ENCODE measurements at regions not wholly inside any gene's neighbourhood (a gene's known extent, or its start where the extent isn't known, plus 50 kb on each side); places are given as distances from the start of the nearest gene placed in this dataset.

DNA sequence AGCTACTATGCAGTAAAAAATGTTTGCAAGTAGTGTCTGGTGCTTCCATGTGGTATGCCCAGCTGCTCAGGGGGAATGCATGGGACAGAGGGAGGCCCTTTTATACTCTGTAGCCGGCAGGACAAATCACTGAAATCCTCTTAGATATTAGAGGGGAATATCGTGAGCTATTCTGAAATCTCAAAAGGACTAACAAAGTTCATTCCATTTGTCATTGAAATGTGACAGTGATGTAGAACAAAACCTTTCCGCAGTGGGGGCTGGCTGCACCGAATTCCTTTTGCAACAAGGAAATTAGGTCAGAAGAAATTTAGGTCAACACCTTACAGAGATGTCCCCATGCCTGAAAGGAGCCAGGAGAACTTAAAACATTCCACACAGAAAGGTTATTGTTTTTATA is 72.4 kb upstream of the MEF2C start:
- TF ChIP-seq, protein P1, sequence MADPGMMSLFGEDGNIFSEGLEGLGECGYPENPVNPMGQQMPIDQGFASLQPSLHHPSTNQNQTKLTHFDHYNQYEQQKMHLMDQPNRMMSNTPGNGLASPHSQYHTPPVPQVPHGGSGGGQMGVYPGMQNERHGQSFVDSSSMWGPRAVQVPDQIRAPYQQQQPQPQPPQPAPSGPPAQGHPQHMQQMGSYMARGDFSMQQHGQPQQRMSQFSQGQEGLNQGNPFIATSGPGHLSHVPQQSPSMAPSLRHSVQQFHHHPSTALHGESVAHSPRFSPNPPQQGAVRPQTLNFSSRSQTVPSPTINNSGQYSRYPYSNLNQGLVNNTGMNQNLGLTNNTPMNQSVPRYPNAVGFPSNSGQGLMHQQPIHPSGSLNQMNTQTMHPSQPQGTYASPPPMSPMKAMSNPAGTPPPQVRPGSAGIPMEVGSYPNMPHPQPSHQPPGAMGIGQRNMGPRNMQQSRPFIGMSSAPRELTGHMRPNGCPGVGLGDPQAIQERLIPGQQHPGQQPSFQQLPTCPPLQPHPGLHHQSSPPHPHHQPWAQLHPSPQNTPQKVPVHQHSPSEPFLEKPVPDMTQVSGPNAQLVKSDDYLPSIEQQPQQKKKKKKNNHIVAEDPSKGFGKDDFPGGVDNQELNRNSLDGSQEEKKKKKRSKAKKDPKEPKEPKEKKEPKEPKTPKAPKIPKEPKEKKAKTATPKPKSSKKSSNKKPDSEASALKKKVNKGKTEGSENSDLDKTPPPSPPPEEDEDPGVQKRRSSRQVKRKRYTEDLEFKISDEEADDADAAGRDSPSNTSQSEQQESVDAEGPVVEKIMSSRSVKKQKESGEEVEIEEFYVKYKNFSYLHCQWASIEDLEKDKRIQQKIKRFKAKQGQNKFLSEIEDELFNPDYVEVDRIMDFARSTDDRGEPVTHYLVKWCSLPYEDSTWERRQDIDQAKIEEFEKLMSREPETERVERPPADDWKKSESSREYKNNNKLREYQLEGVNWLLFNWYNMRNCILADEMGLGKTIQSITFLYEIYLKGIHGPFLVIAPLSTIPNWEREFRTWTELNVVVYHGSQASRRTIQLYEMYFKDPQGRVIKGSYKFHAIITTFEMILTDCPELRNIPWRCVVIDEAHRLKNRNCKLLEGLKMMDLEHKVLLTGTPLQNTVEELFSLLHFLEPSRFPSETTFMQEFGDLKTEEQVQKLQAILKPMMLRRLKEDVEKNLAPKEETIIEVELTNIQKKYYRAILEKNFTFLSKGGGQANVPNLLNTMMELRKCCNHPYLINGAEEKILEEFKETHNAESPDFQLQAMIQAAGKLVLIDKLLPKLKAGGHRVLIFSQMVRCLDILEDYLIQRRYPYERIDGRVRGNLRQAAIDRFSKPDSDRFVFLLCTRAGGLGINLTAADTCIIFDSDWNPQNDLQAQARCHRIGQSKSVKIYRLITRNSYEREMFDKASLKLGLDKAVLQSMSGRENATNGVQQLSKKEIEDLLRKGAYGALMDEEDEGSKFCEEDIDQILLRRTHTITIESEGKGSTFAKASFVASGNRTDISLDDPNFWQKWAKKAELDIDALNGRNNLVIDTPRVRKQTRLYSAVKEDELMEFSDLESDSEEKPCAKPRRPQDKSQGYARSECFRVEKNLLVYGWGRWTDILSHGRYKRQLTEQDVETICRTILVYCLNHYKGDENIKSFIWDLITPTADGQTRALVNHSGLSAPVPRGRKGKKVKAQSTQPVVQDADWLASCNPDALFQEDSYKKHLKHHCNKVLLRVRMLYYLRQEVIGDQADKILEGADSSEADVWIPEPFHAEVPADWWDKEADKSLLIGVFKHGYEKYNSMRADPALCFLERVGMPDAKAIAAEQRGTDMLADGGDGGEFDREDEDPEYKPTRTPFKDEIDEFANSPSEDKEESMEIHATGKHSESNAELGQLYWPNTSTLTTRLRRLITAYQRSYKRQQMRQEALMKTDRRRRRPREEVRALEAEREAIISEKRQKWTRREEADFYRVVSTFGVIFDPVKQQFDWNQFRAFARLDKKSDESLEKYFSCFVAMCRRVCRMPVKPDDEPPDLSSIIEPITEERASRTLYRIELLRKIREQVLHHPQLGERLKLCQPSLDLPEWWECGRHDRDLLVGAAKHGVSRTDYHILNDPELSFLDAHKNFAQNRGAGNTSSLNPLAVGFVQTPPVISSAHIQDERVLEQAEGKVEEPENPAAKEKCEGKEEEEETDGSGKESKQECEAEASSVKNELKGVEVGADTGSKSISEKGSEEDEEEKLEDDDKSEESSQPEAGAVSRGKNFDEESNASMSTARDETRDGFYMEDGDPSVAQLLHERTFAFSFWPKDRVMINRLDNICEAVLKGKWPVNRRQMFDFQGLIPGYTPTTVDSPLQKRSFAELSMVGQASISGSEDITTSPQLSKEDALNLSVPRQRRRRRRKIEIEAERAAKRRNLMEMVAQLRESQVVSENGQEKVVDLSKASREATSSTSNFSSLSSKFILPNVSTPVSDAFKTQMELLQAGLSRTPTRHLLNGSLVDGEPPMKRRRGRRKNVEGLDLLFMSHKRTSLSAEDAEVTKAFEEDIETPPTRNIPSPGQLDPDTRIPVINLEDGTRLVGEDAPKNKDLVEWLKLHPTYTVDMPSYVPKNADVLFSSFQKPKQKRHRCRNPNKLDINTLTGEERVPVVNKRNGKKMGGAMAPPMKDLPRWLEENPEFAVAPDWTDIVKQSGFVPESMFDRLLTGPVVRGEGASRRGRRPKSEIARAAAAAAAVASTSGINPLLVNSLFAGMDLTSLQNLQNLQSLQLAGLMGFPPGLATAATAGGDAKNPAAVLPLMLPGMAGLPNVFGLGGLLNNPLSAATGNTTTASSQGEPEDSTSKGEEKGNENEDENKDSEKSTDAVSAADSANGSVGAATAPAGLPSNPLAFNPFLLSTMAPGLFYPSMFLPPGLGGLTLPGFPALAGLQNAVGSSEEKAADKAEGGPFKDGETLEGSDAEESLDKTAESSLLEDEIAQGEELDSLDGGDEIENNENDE (IDR thresholded peaks at IDR 0.05; ENCODE audit: insufficient replicate concordance, low read length) = no peak
- TF ChIP-seq, protein P2, sequence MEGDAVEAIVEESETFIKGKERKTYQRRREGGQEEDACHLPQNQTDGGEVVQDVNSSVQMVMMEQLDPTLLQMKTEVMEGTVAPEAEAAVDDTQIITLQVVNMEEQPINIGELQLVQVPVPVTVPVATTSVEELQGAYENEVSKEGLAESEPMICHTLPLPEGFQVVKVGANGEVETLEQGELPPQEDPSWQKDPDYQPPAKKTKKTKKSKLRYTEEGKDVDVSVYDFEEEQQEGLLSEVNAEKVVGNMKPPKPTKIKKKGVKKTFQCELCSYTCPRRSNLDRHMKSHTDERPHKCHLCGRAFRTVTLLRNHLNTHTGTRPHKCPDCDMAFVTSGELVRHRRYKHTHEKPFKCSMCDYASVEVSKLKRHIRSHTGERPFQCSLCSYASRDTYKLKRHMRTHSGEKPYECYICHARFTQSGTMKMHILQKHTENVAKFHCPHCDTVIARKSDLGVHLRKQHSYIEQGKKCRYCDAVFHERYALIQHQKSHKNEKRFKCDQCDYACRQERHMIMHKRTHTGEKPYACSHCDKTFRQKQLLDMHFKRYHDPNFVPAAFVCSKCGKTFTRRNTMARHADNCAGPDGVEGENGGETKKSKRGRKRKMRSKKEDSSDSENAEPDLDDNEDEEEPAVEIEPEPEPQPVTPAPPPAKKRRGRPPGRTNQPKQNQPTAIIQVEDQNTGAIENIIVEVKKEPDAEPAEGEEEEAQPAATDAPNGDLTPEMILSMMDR (IDR thresholded peaks at IDR 0.05; ENCODE audit: control extremely low read depth in 1 of 3, insufficient read depth in 1 of 3, low read depth in 1 of 3, low read length in 3 of 3) = no peak
- TF ChIP-seq KDM1A (IDR thresholded peaks at IDR 0.05; ENCODE audit: borderline replicate concordance, low read length) (no peak), JUN (IDR thresholded peaks at IDR 0.05; ENCODE audit: low read depth, low read length) (no peak), RAD21 (IDR thresholded peaks at IDR 0.05 in 1 of 2, conservative IDR thresholded peaks at IDR 0.05 in 1 of 2; ENCODE audit: low read depth in 2 of 2, low read length in 2 of 2) (no peak), POLR2AphosphoS5 (IDR thresholded peaks at IDR 0.05; ENCODE audit: low read depth, low read length) (no peak)
- TF ChIP-seq, protein P3, sequence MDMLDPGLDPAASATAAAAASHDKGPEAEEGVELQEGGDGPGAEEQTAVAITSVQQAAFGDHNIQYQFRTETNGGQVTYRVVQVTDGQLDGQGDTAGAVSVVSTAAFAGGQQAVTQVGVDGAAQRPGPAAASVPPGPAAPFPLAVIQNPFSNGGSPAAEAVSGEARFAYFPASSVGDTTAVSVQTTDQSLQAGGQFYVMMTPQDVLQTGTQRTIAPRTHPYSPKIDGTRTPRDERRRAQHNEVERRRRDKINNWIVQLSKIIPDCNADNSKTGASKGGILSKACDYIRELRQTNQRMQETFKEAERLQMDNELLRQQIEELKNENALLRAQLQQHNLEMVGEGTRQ (IDR thresholded peaks at IDR 0.05; ENCODE audit: low read length) = no peak
